GM12874 (cell line): ENCODE measurements at regions not wholly inside any gene's neighbourhood (a gene's known extent, or its start where the extent isn't known, plus 50 kb on each side); places are given as distances from the start of the nearest gene placed in this dataset.

Experiments
- CTCF ChIP-seq: IDR thresholded peaks from 2 replicates; pipeline ENCODE4 v1.5.1; 2011; ENCODE audit warnings: low read depth, mild to moderate bottlenecking, control low read depth, low read length, moderate library complexity; ENCODE audit not compliant: insufficient read depth

DNA sequence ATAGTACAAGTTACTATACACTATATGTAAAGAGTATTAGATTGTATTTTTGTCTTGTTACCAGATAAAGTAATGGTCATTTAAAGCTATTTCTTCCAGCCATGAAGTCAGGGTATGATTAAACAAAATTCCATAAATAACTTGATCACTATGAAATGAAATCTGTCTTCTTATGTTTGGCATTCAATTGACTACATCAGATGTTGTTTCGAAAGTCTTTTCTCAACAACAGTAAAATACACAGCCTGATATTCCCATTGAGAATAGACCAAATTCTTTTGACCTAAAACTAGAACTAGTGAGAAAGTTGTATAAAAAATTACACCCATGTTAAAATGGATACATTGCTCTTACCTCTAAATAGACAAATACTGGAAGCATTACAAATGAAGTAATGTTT is 134.6 kb upstream of the ADAMTS5 start:
- no peak for TF ChIP-seq CTCF

DNA sequence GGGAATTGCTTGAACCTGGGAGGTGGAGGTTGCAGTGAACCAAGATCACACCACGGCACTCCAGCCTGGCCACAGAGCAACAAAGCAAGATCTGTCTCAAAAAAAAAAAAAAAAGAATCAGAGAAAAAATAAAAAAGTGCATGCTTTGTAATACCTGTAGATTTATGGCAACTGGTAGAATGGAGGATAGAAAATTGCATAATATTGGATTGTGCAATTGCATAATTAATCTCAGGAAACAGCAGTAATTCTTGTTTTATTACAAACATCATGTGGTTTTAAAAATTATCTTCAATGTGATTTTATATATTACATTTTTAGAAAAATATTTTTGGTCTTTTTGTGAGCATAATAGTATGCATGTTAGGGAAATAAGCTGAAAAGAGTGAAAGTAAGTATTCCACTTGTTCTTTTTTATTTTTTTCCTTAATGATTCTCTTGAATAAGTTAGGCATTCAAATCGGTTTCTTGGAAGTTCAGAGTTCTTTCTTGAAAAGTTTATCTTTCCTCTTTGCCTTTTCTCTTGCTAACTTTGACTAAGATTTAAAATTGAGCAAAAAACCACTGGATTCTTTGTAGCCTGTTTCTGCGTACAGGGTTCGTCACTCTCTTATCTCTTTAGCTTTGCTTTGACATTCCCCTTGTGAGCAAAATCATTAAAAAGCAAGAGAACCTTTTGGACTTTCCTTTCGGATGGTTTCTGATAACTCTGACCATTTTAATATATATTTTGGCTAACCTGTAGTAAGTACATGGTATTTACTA is 127.5 kb upstream of the ADAMTS5 start:
- TF ChIP-seq CTCF: no peak

GRCh38 chr21:27086630-27087029 is 119.7 kb upstream of the ADAMTS5 start:
- no peak for TF ChIP-seq CTCF

- TF ChIP-seq CTCF: no peak
Measured at GRCh38 chr21:27086186-27086585, 119.3 kb upstream of the ADAMTS5 start.

DNA sequence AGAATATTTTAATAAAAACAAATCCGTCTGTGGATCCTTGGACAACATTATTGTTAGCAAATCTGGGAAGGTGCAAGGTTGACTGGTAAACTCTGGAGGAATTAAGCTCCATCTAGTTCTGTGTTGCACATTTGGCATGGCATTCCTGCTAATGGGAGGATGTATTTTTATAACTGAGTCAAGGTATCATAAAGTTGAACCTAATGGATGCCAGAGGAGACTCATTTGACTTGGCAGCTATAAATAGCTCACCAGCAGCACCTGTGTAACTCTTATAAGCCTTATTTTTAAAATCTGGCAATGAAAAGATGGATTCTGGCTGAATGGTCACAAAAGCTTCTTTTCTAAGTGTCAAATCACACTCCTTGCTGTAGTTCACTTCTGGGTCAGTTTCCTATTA is 118.5 kb upstream of the ADAMTS5 start:
- no peak for TF ChIP-seq CTCF

DNA sequence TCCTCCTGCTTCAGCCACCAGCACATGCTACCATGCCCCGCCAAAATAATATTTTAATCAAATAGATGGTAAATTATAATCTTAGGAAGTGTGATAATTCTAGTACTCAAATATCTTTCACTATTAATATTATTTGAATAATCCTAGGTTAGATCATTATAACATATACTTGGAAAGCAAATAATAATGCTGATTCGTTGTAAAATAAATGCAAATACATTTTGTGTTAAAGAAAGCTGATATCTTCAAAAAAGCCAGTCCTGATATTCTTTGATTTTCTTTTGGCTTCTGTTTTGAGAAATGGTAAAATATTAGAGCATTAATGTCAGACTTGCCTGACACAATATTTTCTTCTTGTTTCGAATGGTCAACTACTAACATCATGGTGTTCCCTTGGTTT is 116.3 kb upstream of the ADAMTS5 start:
- no peak for TF ChIP-seq CTCF

- TF ChIP-seq CTCF: no peak
Measured at GRCh38 chr21:27082431-27083010, 115.6 kb upstream of the ADAMTS5 start.
